GM19025 (cell line): ENCODE measurements at regions not wholly inside any gene's neighbourhood (a gene's known extent, or its start where the extent isn't known, plus 50 kb on each side); places are given as distances from the start of the nearest gene placed in this dataset.

ENCODE experiments used
- ATAC-seq: cut with Tn5 transposase; IDR thresholded peaks from one replicate; pipeline ENCODE4 v1.9.1; 2021; ENCODE audit warnings: mild to moderate bottlenecking, low read depth, moderate library complexity; ENCODE audit not compliant: unreplicated experiment

DNA sequence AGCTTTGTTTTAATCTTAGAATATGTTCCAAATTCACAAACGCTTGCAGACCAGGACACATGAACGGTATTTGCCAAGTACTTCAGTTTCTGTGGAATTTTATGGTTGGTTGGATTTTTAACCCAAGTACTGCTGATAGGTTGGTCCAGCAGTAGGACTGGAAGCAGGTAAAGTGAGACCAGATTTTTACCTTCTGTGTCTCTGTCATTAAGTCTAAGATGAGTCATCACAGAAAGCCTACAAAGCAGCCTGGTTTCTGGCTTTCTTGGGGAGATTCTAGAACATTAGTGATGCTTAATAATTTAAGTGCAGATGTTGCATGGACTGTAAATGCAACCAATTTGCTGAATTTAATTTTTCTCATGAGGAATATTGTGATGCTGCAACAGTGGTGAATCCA is 100.5 kb downstream of the SCG2 start:
- no peak for ATAC-seq

DNA sequence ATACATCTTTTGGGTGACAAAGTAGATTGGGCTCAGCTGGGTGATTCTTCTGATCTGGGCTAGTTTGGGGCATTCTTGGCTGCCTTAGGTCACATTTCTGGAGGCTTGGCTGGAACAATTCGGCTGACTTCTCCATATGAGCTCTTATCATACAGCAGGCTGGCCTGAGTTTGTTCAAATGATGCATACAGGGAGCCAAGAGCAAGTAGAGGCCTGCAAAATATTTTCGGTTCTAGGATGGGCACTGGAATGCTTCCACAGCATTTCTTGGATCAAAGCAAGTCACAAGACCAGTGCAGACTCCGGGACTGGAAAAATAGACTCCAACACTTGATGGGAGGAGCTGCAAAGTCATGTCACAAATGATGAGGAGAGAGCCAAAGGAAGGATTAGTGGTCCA is 98.4 kb downstream of the SCG2 start:
- ATAC-seq, result no peak

DNA sequence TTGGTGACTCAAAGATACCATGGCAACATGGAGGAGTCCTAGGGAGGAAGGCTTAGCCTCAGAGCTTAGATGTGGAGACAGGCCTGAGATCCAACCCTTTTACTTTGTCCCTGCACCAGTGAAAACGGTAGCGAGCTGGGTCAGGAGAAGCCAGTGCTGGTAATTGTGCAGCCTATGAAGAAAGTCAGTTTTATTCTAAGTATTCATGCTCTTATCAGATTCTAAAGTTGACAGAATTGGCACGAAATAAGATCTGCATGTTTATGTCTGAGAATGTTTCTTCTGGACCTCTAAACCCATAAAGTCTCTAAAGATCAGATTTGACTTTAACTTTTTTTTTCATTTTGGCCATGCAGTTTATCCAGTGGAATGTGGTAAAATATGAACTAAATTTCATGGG is 93.8 kb downstream of the SCG2 start:
- no peak for ATAC-seq

DNA sequence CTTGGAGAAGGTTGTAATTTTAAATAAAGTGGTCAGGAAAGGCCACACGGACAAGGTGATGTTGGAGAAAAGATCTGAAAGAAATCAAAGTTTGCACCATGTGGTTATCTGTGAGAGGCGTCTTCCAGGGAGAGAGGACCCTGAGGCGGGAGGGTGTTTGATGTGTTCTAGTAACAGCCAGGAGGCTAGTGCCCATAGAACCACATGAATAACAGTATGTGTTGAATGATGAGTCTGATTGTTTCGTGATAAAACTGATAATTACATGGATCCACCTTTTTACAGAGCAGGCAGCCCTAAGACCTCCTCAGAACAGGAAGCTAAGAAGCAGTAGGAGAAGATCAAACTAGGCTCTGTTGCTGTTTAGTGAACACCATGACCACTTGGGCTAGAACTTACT is 91.4 kb downstream of the SCG2 start:
- ATAC-seq, result no peak

DNA sequence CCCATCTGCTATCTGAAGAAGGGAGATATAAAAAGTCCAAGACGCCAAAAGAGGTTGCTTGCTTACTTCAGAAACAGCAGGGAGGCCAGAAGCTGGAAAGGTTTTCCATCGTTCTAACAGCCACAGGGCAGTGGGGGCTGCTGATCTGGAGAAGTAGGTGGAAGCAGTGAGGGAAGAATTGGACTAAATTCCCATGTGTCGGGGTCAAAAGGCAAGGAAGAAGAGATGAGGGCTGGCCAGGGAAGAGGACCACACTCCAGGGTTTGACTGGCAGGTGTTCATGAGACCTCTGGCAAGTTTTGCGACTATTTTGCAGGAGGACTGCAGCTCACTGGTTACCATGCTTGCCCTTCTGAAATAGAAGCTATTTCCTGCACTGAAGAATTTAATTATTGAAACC is 91.0 kb downstream of the SCG2 start:
- no peak for ATAC-seq

DNA sequence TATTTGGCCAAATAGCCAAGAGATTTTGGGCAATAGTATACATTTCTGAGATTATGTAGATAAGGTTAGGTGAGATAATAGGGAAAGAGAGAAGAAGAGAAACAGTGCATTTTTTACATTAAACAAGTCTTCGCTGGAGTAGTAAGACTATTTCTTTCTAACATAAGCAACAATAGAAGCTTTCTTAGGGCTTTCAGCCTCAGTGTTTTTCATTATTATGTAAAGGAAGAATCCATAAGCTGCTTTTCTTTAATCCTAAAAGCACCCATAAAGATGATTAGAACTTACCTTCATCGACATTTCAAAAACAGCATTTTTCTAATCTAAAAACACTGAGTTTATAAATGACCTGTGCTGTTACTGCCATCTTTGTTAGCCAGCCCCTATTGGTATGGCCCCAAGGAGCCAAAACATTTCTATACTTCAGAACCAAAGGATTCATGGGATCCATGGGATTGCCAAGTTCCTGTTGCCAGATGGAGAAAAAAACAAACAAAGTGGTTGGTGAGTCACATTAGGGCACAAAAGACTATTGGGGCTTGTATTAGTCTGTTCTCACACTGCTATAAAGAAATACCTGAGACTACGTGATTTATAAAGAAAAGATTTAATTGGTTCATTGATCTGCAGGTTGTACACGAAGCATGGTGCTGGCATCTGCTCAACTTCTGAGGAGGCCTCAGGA is 88.2 kb downstream of the SCG2 start:
- no peak for ATAC-seq

DNA sequence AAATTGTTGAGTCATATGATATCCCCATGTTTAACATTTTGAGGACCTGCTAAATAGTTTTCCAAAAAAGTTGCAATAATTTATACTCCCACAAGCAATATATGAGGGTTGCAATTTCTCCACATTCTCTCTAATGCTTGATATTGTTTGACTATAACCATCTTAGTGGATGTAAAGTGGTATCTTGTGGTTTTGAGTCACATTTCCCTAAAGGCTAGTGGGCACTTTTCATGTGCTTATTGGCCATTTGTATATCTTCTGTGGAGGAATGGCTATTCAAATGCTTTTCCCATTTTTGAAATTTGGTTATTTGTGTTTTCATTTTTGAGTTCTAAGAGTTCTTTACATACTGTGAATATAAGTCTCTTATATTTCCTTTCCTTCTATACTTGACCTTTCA is 82.7 kb downstream of the SCG2 start:
- no peak for ATAC-seq

DNA sequence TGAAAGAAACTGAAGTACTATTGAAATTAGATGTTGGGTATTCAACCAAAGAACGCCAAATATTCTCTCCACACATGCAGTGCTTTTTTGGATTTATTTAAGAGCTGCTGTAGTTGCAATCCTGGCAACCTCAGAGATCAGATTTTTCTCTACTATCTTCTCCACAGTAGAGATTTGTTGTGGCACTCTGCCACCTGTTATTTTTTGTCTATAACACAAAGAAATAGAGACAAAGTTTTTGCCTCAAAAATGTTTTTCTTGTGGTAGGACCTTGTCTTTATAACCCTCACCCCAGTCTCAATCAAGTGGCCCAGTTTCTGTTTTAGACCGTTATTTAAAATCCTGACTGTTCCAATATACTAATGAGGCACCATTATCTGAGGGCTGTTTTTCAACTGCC is 79.4 kb downstream of the SCG2 start:
- no peak for ATAC-seq

DNA sequence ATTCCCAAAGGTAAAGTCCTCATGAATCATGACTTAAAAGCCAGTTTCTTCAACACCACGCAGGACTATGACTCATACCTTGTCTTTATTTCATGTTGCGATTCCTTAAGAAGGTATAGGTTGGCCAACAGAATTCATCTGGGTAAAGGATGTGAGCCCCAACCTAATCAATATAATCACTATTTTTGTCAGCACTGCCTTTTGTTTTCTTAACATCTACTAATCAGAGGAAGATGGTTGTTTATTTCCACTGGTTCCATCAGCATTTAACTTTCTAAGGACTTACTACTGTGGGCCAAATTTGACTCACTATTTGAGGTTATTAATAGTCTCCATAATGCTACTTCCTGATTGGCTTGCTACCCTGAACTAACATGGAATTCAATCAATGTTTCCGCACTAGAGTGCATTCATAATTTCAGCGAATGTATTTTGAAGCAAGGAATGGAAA is 78.6 kb downstream of the SCG2 start:
- no peak for ATAC-seq

DNA sequence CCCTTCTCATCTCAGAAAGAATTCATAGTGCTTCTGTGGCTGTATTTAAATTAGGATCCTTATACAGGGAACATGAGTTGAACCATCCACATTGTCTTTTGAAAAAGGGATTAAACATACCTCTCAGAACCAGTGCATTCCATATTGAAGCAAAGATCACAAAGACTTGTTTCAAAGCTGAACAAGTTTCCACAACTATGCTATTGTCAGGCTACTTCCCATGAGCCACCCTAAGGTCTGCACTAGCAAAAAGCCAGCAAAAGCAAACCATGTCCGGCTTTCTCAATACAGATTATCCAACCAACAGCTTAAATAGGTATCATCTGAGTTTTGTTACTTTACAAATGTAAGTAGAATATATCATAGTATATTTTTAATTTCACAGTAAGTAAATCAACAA is 78.1 kb downstream of the SCG2 start:
- ATAC-seq, result no peak

DNA sequence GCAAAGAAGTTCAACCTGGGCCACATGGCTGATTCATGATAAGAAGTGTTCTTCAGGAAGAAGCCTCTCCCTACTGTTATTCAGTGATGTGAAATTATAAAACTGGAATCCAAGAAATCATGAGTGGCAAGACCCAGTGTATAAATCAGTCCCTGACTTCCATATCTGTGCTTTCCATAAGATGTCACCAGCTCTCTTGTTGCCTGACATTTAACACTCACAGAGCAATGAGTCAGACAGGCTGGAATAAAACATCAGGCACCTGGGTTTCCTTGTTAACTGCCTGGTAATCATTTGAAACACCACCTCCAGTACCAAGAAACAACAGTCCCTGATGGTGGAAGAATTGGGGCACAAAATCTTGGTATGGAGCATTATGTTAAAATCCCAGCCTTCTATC is 76.1 kb downstream of the SCG2 start:
- ATAC-seq, result no peak

DNA sequence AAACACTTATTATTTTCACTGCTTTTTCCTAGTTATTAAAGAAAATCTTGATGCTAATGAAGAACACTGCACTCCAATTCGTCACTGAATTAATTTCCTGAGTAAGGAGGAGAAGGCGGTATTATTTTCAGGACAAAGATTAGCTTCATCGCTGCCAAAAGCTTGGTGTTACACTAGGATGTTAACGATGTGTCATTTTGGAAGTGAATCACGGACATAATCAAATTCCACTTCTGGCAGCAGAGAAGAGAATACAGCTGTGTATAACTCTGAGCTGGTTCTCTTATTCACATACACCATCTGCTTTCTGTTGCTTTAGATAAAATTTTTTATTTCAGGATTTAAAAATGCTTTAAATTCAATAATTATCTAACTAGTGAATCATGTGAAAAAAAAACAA is 74.1 kb downstream of the SCG2 start:
- ATAC-seq, result no peak

DNA sequence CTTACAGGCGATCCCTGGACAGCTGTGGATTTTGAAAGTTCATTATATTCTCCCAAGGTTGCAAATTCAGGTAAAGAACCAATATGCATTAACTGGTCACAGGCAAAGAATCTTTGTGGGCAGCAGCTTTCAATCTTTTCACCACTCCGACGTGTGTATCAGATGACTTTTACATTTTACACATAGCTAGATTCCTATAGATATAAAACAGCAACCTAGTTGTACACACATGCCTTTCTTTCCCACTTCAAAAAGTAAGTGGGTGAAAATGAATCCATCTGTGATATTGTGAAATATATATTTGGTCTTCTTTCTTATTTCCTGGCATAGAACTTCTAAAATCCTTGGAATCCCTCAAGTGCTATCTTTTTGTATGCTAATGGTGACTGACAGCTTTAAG is 72.5 kb downstream of the SCG2 start:
- ATAC-seq, result no peak

DNA sequence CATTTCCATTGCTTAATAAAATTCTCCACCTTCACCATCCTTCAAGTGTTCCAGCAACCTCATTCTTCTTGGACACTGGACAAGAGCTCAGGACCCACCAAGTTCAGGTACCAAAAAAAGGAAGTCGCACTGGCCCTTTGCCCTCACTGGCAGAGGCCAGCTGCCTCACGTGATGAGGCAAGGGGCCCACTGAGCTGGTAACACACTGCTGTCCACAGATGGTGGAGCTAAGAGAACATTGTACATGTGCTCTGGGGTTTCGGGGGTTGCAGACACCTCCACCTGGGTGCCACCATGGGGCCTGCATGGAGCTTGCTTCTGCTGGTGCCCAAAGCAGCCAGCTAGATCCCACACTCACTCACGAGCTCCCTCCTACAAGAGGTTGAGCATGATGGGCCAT is 71.3 kb downstream of the SCG2 start:
- ATAC-seq, result no peak

DNA sequence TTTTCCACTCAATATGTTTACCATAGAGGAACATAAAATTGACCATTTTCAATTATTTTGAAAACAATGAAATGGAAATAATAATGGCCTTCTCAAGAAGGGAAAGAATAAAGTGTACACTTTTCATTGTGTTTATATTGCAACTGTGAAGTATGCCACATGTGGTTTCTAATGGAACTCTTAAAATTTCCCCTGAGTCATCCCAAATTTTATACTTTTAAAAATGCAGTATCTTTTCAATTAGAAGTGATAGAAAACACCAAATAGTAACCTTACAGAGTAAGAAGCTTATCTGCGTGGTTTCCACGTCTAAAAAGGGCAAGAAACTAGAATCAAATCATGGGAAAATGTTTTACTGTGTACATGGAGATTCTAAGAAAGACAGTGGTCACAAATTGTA is 70.0 kb downstream of the SCG2 start:
- no peak for ATAC-seq

DNA sequence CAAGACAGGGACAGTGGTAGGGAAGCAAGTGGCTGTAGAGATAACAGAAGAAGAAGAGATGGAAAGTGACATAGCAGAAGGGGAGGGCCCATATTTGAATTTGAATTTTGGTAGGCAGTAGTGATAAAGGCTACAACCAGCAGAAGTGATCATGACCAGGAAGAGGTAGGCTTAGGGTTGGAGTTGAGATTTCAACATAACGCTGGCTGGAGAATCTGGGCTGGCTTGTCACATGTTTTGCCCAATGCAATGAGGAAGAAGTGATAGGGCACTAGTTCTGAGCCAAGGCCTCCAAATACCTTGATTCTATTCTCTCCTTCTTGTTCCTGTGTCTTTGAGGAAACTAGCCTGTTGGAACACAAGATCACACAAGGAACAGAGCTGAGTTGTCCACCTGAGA is 69.4 kb downstream of the SCG2 start:
- no peak for ATAC-seq

DNA sequence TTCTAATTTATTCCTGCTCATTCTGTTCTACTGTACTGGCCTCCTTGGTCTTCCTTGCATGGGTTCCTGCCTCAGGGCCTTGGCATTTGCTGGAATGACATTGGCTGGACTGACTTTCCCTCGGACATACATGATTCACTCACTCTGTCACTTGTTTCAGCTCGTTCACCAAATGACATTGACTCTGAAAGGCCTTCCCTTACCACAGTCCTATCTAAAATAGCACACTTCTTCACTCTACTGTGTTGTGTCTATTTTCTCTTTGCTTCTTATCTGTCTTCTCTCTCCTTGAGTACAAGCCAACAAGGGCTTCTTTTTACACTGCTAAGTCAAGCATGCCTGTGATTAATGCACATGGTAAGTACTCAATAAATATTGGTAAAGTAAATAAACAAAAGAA is 65.6 kb downstream of the SCG2 start:
- ATAC-seq, result no peak

DNA sequence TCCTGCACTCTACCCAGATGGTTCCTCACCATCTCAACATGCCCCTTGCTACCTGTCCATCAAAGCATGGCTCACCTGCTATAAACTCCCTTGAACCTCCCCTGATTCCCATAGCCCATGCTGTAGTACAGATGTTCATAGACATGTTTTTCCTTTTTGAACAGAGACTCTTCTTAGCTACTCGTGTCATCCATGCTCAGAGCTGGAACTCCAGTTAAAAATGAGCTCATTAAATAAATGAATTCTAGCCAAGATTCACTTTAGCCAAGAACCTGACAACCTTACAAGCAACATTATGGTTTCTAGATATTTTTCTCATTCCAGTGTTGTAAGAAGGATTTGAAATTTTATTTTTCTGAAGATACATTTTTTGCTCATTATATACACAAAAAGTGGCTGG is 65.0 kb downstream of the SCG2 start:
- no peak for ATAC-seq

DNA sequence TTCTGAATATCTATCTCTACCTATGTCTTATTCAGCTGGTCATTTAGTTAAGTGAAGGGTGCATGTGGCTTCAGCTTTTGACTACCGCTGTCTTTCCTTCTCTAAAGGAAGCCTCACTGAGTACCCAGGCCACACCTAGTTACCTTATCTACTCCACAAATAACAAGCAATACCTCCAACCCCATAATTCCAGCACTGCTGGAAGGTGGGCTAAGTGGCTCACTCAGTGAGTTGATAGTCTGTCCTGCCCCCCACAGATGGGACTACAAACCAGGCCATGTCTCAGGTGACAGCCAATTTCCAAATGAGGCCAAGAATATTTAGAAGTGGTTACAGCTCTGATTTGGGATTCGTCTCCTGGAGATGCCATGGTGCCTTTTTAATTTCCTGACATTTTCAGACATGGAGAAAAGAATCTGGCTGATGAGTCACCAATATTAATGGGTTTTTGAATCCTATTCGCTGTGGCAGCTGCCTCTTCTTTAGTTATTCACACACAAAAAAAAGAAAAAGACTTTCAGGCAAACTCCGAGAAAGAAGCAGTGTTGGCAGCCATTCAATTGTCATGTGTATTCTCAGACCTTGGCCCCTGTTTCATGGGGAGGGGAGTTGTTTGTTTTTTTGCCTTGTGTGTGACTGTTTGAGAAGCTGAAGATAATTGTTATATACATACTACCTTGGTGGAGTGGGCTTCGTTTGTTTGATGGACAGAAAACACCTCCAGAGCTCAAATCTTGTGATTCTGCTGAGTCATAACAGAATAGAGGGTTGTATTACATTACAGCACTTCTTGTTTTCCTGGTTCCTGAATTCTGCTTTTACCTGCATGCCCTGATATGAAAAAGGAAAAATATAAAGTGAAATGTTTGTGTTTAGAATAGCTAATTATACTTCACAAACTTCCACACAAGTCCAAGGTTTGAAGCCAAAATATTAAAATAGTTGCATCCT is 64.2 kb downstream of the SCG2 start:
- ATAC-seq, result no peak

DNA sequence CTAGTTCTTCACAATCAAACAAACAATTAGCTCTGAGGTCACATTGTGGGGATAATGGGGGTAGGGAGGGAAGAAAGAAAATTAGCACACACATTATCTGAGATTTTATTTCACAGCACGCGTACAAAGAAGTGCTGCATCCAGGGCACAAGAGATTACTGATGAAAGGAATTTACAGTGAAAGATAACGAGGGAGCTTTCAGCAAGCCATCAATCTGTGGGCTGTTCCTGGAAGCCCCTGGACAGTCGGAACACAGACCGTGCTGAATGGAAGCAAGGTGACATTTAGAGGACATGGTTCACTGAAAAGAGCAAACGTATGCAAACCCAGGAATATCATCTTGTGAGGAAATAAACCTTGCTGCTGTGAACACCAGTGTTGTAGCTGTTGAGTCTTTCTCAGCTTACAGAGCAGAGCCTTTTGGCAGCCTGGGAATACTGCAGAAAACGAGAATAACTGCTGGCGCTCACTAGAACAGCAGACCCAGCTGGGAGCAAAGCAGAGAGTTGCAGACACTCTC is 63.2 kb downstream of the SCG2 start:
- no peak for ATAC-seq

DNA sequence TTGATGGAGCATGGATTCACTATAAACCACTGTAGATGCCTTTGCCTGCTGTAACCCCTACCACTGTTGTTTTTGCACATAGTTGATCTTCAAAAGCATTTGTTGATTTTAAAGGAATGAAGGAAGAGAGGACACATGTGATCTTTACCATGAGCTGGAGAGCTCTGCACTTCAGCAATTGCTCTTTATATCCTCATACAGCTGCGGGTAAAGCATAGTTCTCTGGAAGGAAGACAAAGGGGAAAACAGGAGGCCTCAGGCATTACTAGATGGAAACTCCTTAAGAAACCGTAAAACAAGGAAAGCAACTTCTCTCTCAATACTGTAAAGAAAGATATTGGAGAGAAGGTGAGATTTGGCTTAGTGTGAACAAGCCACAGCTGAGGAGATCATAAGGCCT is 60.6 kb downstream of the SCG2 start:
- no peak for ATAC-seq

DNA sequence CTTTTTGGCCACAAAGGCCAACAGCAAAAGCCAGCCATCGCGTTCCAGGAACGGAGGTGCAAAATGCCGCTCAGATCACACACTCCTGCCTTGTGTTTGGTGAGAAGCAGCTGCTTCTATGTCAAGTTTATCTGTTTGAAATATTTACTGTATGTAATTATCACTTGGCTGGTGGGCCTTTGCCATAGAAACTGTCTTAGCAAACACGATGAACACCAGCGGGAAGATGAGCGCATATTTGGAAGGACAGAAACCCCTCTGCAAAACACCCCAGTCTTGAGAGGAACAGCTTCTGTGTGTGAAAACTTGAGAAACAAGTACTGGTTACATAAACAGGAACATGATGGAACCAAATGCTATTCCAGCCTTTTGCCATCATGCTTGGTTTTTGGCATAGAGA is 59.7 kb downstream of the SCG2 start:
- ATAC-seq, result no peak
